Head of caudate nucleus (tissue), 42 donors: ENCODE measurements at regions not wholly inside any gene's neighbourhood (a gene's known extent, or its start where the extent isn't known, plus 50 kb on each side); places are given as distances from the start of the nearest gene placed in this dataset.
A peak's percentile ranks its signal among the peaks of the same experiment; 100 is the strongest.
"Not testable (repeated sequence)": the region's sequence is repeated elsewhere in the genome, so short reads cannot be mapped to it uniquely, and the experiment has no call there.

Experiments used
- DNase-seq, 42 donors: peaks; one replicate each; pipeline versions ENCODE4 v3.0.0 to v3.0.0-alpha.2; 2020 to 2021; ENCODE audit warnings: mixed read lengths in 7 of 42
- intact Hi-C: fragments of 100-400 bp; cut with DNase I; formaldehyde crosslinking; loops from one replicate; pipeline ENCODE4 v1.15.0; 2022

DNA sequence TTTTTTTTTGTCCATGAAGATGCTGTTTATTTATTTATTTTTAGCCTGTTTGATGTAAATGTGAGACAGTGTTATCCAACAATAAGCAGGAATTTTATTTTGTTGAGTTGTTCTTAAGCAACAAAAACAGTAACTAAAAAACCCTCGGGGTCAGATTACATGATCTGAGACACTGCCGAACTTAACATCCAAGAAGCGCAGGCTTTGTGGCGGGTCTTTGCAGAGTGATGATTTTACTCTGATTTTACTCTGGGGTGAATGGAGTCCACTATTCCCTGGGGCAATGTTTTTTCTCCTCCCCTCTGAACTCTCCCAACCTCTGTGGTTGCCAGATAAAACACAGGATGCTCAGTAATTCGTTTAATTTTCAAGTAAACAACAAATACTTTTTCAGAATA, 450.1 kb upstream of the B3GAT1 start:
- intact Hi-C loops = no loop called here

DNA sequence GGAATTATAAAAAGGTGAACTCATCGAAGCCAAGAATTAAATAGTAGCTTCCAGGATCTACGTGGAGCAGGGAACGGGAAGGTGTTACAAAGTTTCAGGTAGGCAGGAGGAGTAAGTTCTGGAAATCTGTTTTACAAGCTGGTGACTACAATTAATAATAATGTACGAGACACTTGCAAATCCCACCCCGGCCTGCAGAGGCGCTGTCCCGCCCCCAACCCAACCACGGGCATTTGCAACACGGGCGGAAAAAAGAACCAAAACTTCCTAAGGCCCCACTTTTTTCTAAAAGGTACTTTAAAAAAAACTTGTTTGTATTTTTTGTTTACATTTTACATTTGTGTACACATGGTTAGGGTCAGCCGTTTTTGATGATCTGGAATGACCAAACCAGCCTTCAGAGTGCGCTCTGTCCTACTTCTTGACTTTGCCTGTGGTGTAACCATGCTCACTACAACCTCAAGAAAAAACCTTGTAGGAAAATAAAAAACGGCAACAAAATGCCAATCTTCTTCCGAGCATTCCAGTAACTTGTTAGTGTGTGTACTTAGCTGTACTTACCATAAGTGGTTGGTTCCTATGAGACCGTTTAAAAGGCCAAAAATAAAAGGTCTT, 449.6 kb upstream of the B3GAT1 start:
- intact Hi-C loops = no loop called here
- DNase-seq = no peak

More for the DNA sequence above, 450.1 kb upstream of the B3GAT1 start:
- no peak for DNase-seq

DNA sequence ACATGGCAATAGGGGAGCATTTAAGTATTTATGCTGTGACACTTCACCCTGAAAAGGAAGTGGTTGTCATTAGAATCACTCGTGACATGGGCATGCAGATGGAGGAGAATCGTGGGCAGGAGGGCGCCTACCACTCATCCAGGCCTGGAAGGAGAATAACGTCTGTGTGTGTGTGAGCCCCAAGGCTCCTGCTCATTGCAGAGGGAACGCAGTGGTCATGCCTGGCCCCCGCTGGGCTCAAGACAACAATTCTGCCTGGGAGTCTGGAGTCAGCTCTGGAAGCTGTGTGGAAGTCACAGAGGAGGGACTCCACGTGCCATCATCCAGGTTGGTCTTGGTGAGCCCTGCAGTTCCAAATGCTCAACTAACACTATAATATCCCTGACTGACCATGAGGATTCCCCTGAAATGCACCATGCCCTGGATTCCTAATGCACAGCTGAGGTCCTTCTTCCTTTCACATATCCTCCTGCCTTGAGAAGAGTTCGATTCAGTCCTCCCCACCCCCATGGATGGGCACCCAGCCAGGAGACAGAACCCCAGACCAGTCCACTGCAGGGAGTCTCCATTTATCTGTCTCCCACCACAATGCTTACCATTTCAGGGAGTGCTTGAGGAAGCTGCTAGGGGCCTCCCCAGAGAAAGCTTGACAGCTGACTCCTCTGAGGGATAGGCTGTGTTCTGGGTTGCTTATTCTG, 446.9 kb upstream of the B3GAT1 start:
- DNase-seq = peak in 1 of 42 donors; percentile 8
- intact Hi-C loops = no loop called here

DNA sequence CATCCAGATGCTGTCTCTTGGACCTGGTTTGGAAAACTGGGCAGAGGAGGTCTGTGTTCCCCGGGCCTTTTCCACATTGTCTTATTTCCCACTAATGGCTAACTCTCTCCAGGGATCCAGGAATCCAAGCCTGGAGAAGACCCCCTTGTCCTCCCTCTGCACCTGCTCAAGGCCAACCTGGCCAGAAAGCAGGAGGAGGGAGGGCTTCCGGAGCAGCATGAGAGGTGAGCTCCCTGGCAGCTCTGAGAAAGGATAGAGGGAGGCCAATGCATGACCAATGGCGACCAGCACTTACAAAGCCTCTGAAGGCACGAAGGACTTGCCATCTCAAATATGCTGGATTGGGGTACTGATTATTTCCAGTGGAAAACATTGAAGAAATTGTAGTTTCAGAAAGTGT, 445.0 kb upstream of the B3GAT1 start:
- intact Hi-C loops = no loop called here
- DNase-seq = peak in 1 of 42 donors; percentile 11

DNA sequence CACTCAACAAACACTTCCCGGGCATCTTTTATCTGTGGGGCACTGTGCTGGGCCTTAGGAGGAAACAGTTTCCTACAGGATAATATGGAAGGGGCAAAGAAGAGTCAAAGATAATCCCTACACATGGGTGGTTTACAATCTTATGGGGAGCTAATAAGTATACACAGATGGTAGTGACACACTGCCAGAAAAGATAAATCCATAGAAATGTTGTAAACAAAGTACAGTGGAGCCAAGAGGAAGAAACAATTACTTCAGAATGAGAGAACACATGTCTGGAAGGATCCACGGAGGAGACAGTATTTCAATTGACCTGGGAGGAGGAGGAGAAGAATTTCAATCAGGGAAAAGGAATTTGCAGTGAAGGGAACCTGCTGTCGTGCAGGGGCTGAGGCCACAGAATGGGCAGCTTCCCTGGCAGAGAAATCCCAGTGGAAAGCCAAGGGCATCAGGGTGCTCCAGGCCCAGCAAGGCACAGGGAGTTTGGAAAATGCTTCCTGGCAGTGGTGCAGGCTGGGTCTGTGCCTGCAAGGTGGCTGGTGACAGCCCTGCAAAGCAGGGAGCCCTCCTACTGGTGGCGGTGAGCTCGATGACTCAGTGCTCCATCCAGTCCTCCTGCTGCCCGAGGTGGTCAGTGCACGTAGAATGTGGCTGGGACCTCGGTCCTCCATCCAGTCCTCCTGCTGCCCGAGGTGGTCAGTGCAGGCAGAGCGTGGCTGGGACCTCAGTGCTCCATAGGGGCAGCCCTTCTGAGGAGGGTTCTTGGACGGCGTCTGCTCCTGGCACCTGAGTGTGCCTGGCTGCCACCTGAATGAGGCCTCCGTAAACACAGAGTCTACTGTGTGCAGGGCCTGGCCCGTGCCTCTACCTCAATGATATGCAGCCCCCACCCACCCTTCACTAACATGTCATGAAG, 444.3 kb upstream of the B3GAT1 start:
- peak in 1 of 42 donors; percentile 27 for DNase-seq
- intact Hi-C loops = no loop called here

DNA sequence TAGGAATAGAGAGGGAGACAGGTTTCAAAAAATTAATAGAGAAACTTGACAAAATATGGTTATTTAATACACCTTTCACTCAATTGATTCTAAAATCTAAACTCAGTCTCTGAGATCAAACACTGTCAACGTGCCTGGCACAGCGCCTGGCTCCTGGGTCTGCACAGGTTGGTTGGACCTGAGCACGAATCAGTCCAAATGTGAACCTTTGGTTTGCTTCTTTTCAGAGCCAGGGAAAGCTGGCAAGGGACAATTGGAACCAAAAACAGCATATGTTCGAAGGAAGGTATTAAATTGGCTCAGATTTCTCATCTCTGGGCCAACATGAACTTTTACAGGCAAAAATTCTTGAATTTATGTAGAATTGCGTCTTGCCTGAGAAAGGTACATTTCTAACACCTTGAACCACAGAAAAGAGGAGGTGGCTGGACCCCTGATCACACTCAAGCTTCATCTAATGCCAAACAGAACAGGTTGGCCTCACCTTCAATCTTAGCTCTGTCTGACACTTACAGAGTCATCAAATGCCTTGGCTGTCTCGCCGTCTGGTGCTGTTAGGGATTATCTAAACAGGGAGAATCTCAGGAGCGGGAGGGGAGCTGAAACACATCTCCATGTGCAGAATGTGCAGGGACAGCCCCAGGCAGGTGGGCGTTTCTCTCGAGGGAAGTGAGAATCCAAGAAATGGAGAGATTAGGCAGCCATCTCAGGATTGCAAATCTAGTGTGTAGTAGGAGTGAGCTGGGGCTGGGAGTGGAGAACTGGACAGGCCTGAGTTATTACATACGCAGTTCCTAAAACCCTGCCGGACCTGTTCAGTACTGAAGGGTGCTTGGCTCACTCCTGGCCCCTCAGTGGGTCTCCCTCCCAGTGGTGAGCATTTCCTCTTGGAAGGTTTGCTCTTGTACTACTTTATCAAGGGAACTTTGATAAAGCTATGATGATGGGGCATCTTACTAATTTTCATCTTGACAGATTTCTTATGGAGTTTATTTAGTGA, 442.2 kb upstream of the B3GAT1 start:
- intact Hi-C loops = no loop called here
- peak in 1 of 42 donors; percentile 37 for DNase-seq

DNA sequence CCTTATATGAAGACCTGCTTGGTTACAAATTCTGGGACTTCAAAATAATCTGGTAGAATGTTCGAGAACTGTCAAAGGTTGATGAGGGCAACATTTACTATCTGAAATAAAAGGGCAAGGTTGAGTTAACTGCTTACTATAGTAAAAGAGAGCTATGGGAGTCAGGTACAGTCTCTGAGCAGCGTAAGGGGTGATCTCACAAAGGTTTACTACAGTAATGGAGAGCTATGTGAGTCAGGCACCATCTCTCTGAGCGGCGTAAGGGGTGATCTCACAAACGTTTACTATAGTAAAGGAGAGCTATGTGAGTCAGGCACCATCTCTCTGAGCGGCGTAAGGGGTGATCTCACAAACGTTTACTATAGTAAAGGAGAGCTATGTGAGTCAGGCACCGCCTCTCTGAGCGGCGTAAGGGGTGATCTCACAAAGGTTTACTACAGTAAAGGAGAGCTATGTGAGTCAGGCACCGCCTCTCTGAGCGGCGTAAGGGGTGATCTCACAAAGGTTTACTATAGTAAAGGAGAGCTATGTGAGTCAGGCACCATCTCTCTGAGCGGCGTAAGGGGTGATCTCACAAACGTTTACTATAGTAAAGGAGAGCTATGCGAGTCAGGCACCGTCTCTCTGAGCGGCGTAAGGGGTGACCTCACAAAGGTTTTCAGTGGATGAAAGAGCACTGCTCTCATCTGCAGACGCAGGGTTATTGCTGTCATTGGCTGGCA, 439.6 kb upstream of the B3GAT1 start:
- DNase-seq = peak in 3 of 42 donors; percentile 9 to 54 (median 33)
- intact Hi-C loops = not testable (repeated sequence)

DNA sequence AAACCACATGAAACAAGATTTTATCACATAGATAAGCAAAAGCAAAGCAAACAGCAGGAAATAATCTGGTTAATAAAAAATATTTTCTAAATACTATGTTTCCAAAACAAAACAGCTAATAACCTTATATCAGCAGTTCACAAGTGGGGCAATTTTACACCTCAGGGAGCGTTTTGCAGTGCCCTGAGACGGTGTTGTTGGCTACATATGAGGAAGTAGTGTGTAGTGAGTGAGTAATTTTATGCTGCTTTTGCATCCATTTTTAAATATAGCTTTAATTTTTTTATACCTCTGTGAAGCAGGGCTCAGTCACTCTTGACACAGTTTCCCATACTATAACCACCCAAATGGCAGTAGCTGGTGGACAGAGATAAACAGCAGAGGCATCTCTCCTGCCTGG, 438.5 kb upstream of the B3GAT1 start:
- no peak for DNase-seq
- intact Hi-C loops = no loop called here

DNA sequence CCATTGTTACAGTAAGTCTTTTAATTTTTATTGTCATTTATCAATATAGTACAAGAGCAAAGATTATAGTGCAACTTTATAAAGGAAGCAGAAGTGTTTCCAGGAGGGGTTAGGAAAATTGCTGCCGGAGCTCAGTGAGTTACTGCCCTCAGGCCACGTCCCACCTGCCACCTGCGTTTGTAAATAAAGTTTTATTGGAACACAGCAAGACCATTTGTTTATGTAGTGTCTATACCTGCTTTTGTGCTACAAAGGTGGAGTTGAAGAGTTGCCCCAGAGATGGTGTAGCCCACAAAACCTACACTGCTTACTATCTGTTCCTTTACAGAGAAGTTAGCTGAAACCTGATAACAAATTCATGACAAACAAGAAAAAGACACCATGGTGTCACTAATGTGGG, 437.8 kb upstream of the B3GAT1 start:
- intact Hi-C loops = no loop called here
- DNase-seq = peak in 1 of 42 donors; percentile 24

DNA sequence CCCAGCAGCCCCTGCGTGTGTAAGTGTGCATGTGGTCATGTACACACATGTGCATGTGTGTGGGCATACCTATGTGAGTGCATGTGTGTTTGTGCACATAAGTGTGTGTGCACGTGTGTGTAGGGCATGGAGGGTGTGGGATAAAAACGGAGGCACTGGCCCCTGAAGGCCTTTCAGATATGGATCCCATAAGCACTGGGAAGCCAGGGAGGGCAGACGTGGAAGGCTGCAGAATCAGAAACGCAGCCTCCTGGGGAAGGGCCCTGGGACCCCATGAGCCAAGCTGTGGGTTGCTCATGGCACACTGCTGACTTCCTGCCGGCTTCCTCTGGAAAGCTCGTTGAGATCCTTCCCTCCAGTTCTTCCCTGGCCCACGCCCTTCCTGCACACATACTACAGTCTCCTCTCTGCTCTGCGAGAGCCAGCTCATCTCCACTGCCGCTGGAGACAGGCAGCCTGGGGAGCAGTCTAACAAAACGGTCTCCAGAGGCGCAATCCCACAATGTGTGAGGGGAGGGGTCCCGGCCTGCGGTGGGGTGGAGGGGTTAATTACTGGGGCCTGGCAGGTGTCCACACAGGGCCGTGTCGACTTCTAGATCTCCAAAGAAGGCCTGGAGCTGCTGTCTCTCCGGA, 435.2 kb upstream of the B3GAT1 start:
- intact Hi-C loops = no loop called here
- peak in 2 of 42 donors; percentile 24 to 39 for DNase-seq

DNA sequence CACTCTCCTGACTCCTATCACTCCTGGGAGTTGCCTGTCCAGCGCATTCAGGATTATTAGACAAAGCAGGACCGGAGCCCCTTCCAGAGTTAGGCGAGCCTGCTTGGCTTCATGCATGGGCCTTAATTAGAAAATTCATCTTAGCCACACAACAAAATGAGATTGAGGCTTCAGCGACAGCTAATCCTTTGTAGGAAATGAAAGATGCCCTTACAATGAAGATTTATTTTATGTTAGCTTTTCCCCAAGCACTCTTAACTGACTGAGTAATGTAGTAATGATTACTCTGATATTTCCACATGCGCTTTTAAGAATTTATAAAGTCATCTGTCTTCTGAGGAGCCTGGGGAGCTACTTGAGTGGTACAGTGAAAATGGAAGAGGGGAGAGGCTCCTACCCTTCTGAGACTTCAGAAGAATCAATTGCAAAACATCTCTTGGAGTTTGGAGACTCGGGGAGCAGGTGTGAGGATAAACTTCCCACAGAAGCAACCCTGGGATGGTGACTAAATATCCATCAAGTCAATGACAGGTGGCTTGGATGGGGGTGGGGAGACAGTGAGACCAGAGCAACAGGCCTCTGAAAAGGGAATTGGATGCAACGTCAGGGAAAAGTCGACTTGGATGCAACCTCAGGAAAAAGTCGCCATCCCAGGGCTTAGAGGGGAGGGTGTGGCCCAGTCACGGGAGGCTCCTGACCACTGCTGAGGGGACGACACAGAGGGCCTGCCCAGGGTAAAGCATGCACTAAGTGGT, 434.5 kb upstream of the B3GAT1 start:
- DNase-seq = peak in 1 of 42 donors; percentile 24
- intact Hi-C loops = no loop called here

DNA sequence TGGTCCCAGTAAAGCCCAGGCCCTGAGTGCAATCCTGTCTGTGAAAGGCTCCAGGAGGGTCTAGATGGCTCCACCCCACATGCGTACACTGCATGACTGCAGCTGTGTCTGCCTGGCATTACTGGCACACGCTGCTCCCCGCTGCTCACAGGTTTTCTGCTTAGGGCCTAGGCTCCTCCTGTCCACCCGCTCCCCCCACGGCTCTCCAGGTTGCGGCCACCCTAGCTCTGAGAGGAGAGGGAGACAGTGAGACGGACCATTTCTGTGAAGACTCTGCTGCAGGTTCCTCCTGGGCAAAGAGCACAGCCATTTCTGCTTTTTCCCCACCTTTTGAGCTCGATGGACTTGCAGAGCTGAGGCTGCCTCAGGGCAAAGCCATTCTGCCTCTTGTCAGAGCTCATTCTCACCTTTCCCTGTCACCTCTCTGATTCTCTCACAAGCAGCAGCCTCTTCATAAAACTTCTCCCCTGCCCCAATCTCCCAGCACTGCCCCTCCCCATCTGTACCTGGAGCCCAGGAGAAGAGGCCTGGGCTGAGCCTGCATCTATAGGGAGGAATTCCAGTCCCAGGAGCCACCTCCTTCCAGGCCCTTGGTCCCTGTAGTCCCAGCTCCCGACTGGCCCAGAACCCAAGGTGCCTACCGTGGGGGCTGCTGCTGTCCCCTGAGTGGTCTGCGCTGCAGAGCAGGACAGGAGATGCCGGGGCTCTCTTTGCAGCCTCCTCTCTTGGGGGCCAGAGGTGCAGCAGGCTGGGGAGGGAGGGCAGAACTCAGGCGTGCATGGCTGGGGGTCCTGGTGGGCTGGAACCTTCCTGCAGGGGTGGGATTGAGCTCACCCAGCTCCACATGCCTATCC, 433.7 kb upstream of the B3GAT1 start:
- peak in 2 of 42 donors; percentile 22 to 36 for DNase-seq
- intact Hi-C loops = no loop called here

DNA sequence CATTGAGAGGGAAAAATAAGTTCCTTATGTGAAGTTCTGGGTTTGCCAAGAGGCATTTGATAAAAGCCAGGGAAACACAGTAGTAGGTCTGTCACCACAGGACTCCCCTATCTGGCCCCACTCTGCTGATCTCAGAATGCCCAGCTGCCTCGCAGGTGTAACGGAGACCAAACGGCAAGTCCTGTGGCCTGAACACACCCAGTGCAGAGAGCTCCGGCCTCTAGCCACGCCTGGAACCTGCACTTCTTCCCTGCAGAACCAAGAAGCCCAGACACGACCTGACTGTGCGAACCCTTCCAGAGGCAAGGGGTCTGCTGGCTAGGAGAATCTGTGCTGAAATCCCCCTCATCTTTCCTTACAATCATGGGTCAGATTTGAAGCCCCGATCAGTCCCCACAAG, 432.8 kb upstream of the B3GAT1 start:
- intact Hi-C loops = no loop called here
- peak in 1 of 42 donors; percentile 4 for DNase-seq

DNA sequence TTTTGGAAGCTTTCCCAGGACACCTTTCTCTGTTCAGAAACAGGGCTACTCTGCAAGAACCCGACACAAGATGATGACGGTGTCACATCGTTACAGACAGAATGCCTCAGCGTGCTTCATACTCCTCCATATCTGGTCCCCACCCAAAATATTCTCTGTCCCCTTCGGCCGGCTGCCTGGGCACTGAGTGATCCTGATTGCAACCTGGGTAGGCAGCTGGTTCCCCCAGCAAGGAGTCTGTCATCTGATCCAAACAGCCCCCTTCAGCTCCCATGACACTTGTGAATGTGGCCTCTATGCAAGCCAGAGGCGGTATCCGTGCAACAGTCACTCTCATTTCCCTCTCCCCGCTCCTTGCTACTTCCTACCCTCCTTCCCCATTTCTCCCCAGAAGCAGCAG, 431.7 kb upstream of the B3GAT1 start:
- intact Hi-C loops = no loop called here
- DNase-seq = peak in 2 of 42 donors; percentile 20 to 40

DNA sequence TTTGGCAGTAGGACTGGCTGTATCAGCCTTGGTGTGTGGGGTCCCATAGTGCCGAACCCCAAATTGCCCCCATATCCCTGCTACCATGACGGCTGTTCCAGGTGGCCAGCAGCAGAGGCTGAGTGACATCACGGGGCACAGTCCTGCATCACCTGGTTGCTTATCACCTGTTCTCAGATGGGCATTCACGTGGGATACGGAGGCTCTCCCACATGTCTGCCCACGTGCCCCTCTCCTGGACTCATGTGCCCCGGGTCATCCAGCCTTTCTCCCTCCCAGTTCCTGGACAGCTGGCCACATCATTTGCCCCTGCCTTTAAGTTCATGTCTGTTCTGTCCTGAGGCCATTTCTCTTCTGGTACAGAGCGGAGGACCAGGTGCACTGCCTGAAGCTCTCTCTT, 431.0 kb upstream of the B3GAT1 start:
- intact Hi-C loops = no loop called here
- DNase-seq = peak in 1 of 42 donors; percentile 21

DNA sequence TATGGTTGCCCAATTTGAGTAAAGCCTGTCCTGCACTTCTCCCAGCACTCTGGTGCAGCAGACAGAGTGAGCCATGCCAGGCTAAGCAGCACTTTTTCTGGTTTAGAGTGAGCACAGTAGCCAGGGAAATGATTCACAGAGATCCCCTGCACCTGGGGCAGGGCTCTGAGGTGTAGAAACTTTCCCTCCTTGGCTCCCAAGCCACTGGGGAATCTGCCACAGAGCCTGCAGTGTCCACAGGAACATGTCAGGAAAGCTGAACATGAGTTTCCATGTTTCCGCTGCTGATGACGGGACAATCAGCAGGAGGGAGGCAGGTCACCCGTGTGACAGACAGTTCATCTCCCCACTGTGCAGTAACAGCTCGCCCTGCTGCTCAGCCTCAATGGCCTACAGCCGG, 429.9 kb upstream of the B3GAT1 start:
- peak in 1 of 42 donors; percentile 24 for DNase-seq

More for the DNA sequence above, 429.9 kb upstream of the B3GAT1 start:
- intact Hi-C loops = no loop called here
